Peyer's patch (tissue), 4 donors: ENCODE measurements at regions not wholly inside any gene's neighbourhood (a gene's known extent, or its start where the extent isn't known, plus 50 kb on each side); places are given as distances from the start of the nearest gene placed in this dataset.

Experiments used
- POLR2A ChIP-seq, 2 donors: fragments of 450-650 bp; IDR thresholded peaks; one replicate each; pipeline ENCODE4 v1.5.1; 2017; ENCODE audit warnings: antibody characterized with exemption in 2 of 2, mild to moderate bottlenecking in 2 of 2, moderate library complexity in 2 of 2
- TF ChIP-seq, protein P1 (sequence below), 6 experiments: fragments of 450-650 bp in 4 of 6; fragments of 200-600 bp in 2 of 6; sonication (generic) in 1 of 6; IDR thresholded peaks; one replicate each; pipeline ENCODE4 v1.5.1; 2017 to 2019; ENCODE audit warnings: antibody characterized with exemption in 6 of 6, mild to moderate bottlenecking in 3 of 6, moderate library complexity in 1 of 6

DNA sequence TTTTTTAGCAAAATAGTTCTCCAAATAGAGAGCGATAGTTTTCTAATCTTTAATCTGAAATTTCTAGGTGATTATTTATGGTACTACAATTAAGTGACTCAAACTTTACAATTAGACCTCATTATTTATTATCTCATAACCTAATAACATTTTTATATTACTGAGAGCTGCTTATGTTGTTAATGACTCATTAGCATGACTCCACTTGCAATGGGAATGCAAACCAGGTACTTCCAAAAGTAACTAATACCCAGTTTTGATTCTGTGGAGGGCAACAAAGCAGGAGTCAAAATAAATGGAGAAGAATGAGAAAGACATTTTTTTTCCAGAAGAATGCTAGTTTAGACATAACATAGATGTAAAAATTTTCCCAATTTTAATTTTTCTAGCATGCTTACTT lies 466.0 kb downstream of the PLK2 start:
- TF ChIP-seq, protein P1, sequence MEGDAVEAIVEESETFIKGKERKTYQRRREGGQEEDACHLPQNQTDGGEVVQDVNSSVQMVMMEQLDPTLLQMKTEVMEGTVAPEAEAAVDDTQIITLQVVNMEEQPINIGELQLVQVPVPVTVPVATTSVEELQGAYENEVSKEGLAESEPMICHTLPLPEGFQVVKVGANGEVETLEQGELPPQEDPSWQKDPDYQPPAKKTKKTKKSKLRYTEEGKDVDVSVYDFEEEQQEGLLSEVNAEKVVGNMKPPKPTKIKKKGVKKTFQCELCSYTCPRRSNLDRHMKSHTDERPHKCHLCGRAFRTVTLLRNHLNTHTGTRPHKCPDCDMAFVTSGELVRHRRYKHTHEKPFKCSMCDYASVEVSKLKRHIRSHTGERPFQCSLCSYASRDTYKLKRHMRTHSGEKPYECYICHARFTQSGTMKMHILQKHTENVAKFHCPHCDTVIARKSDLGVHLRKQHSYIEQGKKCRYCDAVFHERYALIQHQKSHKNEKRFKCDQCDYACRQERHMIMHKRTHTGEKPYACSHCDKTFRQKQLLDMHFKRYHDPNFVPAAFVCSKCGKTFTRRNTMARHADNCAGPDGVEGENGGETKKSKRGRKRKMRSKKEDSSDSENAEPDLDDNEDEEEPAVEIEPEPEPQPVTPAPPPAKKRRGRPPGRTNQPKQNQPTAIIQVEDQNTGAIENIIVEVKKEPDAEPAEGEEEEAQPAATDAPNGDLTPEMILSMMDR (IDR thresholded peaks at IDR 0.05): no peak
- no peak for TF ChIP-seq POLR2A (IDR thresholded peaks at IDR 0.05)
